ENCODE measurements at regions not wholly inside any gene's neighbourhood (a gene's known extent, or its start where the extent isn't known, plus 50 kb on each side); places are given as distances from the start of the nearest gene placed in this dataset.
"Not testable (repeated sequence)": the region's sequence is repeated elsewhere in the genome, so short reads cannot be mapped to it uniquely, and the experiment has no call there.

DNA sequence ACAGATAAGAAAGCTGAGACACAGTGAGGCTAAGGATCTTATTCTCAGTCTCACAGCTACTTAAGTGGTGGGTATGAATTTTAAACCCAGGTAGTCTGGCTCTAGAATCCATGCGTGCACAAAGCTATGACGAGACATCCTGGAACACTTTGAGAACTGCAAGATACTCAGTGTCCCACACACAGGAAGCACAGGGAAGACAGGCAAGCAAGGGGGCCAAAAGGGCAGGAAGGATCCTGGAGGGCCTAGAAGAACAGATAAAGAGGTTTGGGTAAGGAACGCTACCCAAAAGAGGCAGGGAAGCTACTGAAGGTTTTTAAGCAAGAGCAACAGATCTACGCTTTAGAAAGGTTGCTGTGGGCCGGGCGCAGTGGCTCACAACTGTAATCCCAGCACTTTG is 99.1 kb upstream of the HES1 start:
- DNase-seq, result no peak

DNA sequence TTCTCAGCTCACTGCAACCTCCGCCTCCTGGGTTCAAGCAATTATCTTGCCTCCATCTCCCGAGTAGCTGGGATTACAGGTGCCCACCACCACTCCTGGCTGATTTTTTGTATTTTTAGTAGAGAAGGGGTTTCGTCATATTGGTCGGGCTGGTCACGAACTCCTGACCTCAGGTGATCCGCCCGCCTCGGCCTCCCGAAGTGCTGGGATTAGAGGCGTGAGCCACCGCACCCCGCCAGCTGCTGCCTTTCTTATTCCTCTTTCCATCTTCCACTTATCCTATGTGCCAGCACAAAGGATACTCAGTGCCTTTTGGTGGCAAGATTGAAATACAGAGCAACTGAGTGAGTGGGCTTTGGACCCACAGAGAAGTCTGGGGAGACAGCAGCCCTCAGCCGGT is 97.6 kb upstream of the HES1 start:
- not testable (repeated sequence) for H3K27ac ChIP-seq (ENCODE audit: low read length); H3K4me2 ChIP-seq (ENCODE audit: insufficient read depth, low read length); H3K9me3 ChIP-seq (ENCODE audit: insufficient read depth, low read length, severe bottlenecking); DNase-seq; H3K4me3 ChIP-seq (ENCODE audit: low read depth in 1 of 2, low read length in 2 of 2); ATAC-seq (ENCODE audit: insufficient read depth, low read depth); H3K4me1 ChIP-seq (ENCODE audit: insufficient read depth, low read length); H4K20me1 ChIP-seq (ENCODE audit: insufficient read depth, low read length); H2AFZ ChIP-seq (ENCODE audit: low read depth, low read length); H3K36me3 ChIP-seq (ENCODE audit: insufficient read depth, low read length); H3K9ac ChIP-seq (ENCODE audit: low read depth, low read length); H3K79me2 ChIP-seq (ENCODE audit: insufficient read depth, low read length)
- H3K27me3 ChIP-seq (ENCODE audit: insufficient read depth, low read length, poor library complexity), result peaks cover 26% of the 10 kb centered on the region

More for the DNA sequence above, 99.1 kb upstream of the HES1 start:
- no peaks in the 10 kb centered on the region for H3K9me3 ChIP-seq (ENCODE audit: insufficient read depth, low read length, severe bottlenecking)
- no peak overlapping the region for H2AFZ ChIP-seq (ENCODE audit: low read depth, low read length)
- H3K4me1 ChIP-seq (ENCODE audit: insufficient read depth, low read length), result no peaks in the 10 kb centered on the region
- H3K4me2 ChIP-seq (ENCODE audit: insufficient read depth, low read length), result no peak overlapping the region
- TF ChIP-seq, protein P1, sequence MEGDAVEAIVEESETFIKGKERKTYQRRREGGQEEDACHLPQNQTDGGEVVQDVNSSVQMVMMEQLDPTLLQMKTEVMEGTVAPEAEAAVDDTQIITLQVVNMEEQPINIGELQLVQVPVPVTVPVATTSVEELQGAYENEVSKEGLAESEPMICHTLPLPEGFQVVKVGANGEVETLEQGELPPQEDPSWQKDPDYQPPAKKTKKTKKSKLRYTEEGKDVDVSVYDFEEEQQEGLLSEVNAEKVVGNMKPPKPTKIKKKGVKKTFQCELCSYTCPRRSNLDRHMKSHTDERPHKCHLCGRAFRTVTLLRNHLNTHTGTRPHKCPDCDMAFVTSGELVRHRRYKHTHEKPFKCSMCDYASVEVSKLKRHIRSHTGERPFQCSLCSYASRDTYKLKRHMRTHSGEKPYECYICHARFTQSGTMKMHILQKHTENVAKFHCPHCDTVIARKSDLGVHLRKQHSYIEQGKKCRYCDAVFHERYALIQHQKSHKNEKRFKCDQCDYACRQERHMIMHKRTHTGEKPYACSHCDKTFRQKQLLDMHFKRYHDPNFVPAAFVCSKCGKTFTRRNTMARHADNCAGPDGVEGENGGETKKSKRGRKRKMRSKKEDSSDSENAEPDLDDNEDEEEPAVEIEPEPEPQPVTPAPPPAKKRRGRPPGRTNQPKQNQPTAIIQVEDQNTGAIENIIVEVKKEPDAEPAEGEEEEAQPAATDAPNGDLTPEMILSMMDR (IDR thresholded peaks at IDR 0.05; ENCODE audit: borderline replicate concordance, extremely low read depth, low read length, poor library complexity, severe bottlenecking), result no peak
- TF ChIP-seq EZH2 (IDR thresholded peaks at IDR 0.05; ENCODE audit: borderline replicate concordance, low read depth, low read length, severe bottlenecking), result no peak
- no peaks in the 10 kb centered on the region; the same call in 1 of the 2 replicates for H4K20me1 ChIP-seq (ENCODE audit: insufficient read depth, low read length)
- no peak for ATAC-seq (ENCODE audit: insufficient read depth, low read depth)
- no peaks in the 10 kb centered on the region for H3K36me3 ChIP-seq (ENCODE audit: insufficient read depth, low read length)
- no peak overlapping the region for H3K27ac ChIP-seq (ENCODE audit: low read length)
- no peak overlapping the region for H3K4me3 ChIP-seq (ENCODE audit: low read depth in 1 of 2, low read length in 2 of 2)
- no peaks in the 10 kb centered on the region for H3K79me2 ChIP-seq (ENCODE audit: insufficient read depth, low read length)
- peaks cover 16% of the 10 kb centered on the region for H3K27me3 ChIP-seq (ENCODE audit: insufficient read depth, low read length, poor library complexity)
- no peak overlapping the region for H3K9ac ChIP-seq (ENCODE audit: low read depth, low read length)

- Histone ChIP-seq H2AFZ (ENCODE audit: low read depth, low read length) (no peak overlapping the region), H3K4me2 (ENCODE audit: insufficient read depth, low read length) (no peak overlapping the region), H3K4me1 (ENCODE audit: insufficient read depth, low read length) (no peaks in the 10 kb centered on the region), H3K27me3 (ENCODE audit: insufficient read depth, low read length, poor library complexity) (peaks cover 26% of the 10 kb centered on the region), H3K79me2 (ENCODE audit: insufficient read depth, low read length) (no peaks in the 10 kb centered on the region), H4K20me1 (ENCODE audit: insufficient read depth, low read length) (no peaks in the 10 kb centered on the region; the same call in 1 of the 2 replicates), H3K4me3 (ENCODE audit: low read depth in 1 of 2, low read length in 2 of 2) (no peak overlapping the region), H3K9ac (ENCODE audit: low read depth, low read length) (no peak overlapping the region), H3K27ac (ENCODE audit: low read length) (no peak overlapping the region), H3K9me3 (ENCODE audit: insufficient read depth, low read length, severe bottlenecking) (no peaks in the 10 kb centered on the region), H3K36me3 (ENCODE audit: insufficient read depth, low read length) (no peaks in the 10 kb centered on the region)
- no peak for DNase-seq
- no peak for TF ChIP-seq EZH2 (IDR thresholded peaks at IDR 0.05; ENCODE audit: borderline replicate concordance, low read depth, low read length, severe bottlenecking)
- TF ChIP-seq, protein P1 (IDR thresholded peaks at IDR 0.05; ENCODE audit: borderline replicate concordance, extremely low read depth, low read length, poor library complexity, severe bottlenecking), result no peak
- no peak for ATAC-seq (ENCODE audit: insufficient read depth, low read depth)
Measured at GRCh38 chr3:194038960-194039359, 97.0 kb upstream of the HES1 start.

DNA sequence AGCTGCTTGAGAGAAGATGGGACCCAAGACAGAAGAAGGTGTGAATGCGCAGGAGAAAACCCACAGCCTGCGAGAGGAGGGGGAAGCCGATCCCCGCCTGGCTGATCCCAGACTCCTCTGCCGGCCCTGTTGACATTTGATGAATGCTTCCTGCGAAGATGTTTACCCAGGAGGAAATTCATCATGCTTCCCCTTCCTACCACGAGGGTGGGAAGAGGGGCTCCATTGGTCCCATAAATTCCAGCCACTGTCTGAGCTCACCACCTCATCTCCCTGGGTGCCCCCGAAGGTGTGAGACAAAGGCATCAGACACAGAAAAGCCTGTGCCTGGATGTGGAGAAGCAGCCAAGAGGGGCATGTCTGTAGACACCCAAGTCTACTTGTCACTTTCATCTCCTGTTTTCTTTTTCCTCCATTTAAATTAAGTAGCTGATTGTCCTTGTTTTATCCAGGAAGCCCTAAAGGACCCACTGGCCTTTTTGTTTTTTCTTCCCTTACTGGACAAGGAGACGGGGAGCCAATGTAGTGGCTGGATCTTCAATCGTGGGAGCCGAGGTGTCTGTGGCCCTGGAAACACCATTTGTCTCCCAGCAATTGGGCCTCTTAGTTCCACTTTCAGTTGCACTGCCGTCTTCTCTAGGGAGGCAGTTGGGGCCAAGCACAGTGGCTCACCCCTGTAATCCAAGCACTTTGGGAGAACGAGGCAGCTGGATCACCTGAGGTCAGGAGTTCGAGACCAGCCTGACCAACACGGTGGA is 95.3 kb upstream of the HES1 start:
- no peak overlapping the region for H3K4me3 ChIP-seq (ENCODE audit: low read depth in 1 of 2, low read length in 2 of 2)
- no peak overlapping the region for H3K9ac ChIP-seq (ENCODE audit: low read depth, low read length)
- H3K4me1 ChIP-seq (ENCODE audit: insufficient read depth, low read length), result no peaks in the 10 kb centered on the region
- TF ChIP-seq, protein P1 (IDR thresholded peaks at IDR 0.05; ENCODE audit: borderline replicate concordance, extremely low read depth, low read length, poor library complexity, severe bottlenecking), result no peak
- no peak for TF ChIP-seq EZH2 (IDR thresholded peaks at IDR 0.05; ENCODE audit: borderline replicate concordance, low read depth, low read length, severe bottlenecking)
- H3K9me3 ChIP-seq (ENCODE audit: insufficient read depth, low read length, severe bottlenecking), result no peaks in the 10 kb centered on the region
- DNase-seq (no peak), ATAC-seq (ENCODE audit: insufficient read depth, low read depth) (no peak)
- H3K4me2 ChIP-seq (ENCODE audit: insufficient read depth, low read length), result no peak overlapping the region
- peaks cover 19% of the 10 kb centered on the region for H3K27me3 ChIP-seq (ENCODE audit: insufficient read depth, low read length, poor library complexity)
- H2AFZ ChIP-seq (ENCODE audit: low read depth, low read length), result no peak overlapping the region
- no peaks in the 10 kb centered on the region; the same call in 1 of the 2 replicates for H4K20me1 ChIP-seq (ENCODE audit: insufficient read depth, low read length)
- H3K36me3 ChIP-seq (ENCODE audit: insufficient read depth, low read length), result no peaks in the 10 kb centered on the region
- no peak overlapping the region for H3K27ac ChIP-seq (ENCODE audit: low read length)
- no peaks in the 10 kb centered on the region for H3K79me2 ChIP-seq (ENCODE audit: insufficient read depth, low read length)
